Retina (tissue), 1 donor: ENCODE measurements at regions not wholly inside any gene's neighbourhood (a gene's known extent, or its start where the extent isn't known, plus 50 kb on each side); places are given as distances from the start of the nearest gene placed in this dataset.
A peak's percentile ranks its signal among the peaks of the same experiment; 100 is the strongest.

Experiments
- DNase-seq: peaks from one replicate; pipeline ENCODE4 v3.0.0-alpha.2; 2016

- DNase-seq: no peak
Measured at GRCh38 chr2:40820319-40820718, 368.4 kb upstream of the SLC8A1 start.

GRCh38 chr2:40823478-40823877 lies 371.6 kb upstream of the SLC8A1 start:
- DNase-seq: no peak

- no peak for DNase-seq
Measured at GRCh38 chr2:40824278-40824677, 372.4 kb upstream of the SLC8A1 start.

- DNase-seq: no peak
Measured at GRCh38 chr2:40827392-40827791, 375.5 kb upstream of the SLC8A1 start.

- DNase-seq: peak; percentile 9
Measured at GRCh38 chr2:40831321-40831873, 379.5 kb upstream of the SLC8A1 start.

- no peak for DNase-seq
Measured at GRCh38 chr2:40841856-40842255, 390.0 kb upstream of the SLC8A1 start.

GRCh38 chr2:40844353-40845277 lies 392.7 kb upstream of the SLC8A1 start:
- no peak for DNase-seq

GRCh38 chr2:40851661-40852060 lies 399.8 kb upstream of the SLC8A1 start:
- DNase-seq: no peak

GRCh38 chr2:40859617-40860016 lies 407.7 kb upstream of the SLC8A1 start:
- DNase-seq: no peak

GRCh38 chr2:40867829-40868228 lies 415.9 kb upstream of the SLC8A1 start:
- DNase-seq: no peak

GRCh38 chr2:40872580-40872979 lies 420.7 kb upstream of the SLC8A1 start:
- DNase-seq: no peak

- no peak for DNase-seq
Measured at GRCh38 chr2:40874380-40874779, 422.5 kb upstream of the SLC8A1 start.

GRCh38 chr2:40877734-40878288 lies 425.9 kb upstream of the SLC8A1 start:
- no peak for DNase-seq

- DNase-seq: no peak
Measured at GRCh38 chr2:40879305-40879704, 427.4 kb upstream of the SLC8A1 start.

- DNase-seq: no peak
Measured at GRCh38 chr2:40886100-40886499, 434.2 kb upstream of the SLC8A1 start.

GRCh38 chr2:40886655-40887054 lies 434.8 kb upstream of the SLC8A1 start:
- DNase-seq: no peak

GRCh38 chr2:40896358-40896757 lies 444.5 kb upstream of the SLC8A1 start:
- DNase-seq: no peak

- no peak for DNase-seq
Measured at GRCh38 chr2:40914666-40915065, 462.8 kb upstream of the SLC8A1 start.

- DNase-seq: no peak
Measured at GRCh38 chr2:40915651-40916050, 463.8 kb upstream of the SLC8A1 start.

- no peak for DNase-seq
Measured at GRCh38 chr2:40935349-40935748, 483.5 kb upstream of the SLC8A1 start.

- DNase-seq: no peak
Measured at GRCh38 chr2:40937284-40937683, 485.4 kb upstream of the SLC8A1 start.

- DNase-seq: no peak
Measured at GRCh38 chr2:40953341-40953740, 501.5 kb upstream of the SLC8A1 start.

GRCh38 chr2:40955042-40955441 lies 503.2 kb upstream of the SLC8A1 start:
- no peak for DNase-seq

GRCh38 chr2:40955635-40956034 lies 503.7 kb upstream of the SLC8A1 start:
- no peak for DNase-seq
